EL (cell line): ENCODE measurements at regions not wholly inside any gene's neighbourhood (a gene's known extent, or its start where the extent isn't known, plus 50 kb on each side); places are given as distances from the start of the nearest gene placed in this dataset.

Experiments
- DNase-seq: peaks from one replicate; pipeline ENCODE4 v3.0.0-alpha.2; 2016

GRCh38 chr7:156209087-156209486, 396.8 kb upstream of the SHH start:
- DNase-seq: no peak

GRCh38 chr7:156207306-156207705, 395.0 kb upstream of the SHH start:
- no peak for DNase-seq

GRCh38 chr7:156206174-156206573, 393.9 kb upstream of the SHH start:
- no peak for DNase-seq

GRCh38 chr7:156204820-156205219, 392.6 kb upstream of the SHH start:
- no peak for DNase-seq

GRCh38 chr7:156203923-156204322, 391.7 kb upstream of the SHH start:
- DNase-seq: no peak

- no peak for DNase-seq
These were observed 386.0 kb upstream of the SHH start for GRCh38 chr7:156198277-156198676.

- DNase-seq: no peak
These were observed 384.4 kb upstream of the SHH start for GRCh38 chr7:156196649-156197048.

- no peak for DNase-seq
These were observed 383.0 kb upstream of the SHH start for GRCh38 chr7:156195276-156195675.

- DNase-seq: no peak
These were observed 382.6 kb upstream of the SHH start for GRCh38 chr7:156194813-156195212.

- DNase-seq: no peak
These were observed 380.7 kb upstream of the SHH start for GRCh38 chr7:156192921-156193320.

- no peak for DNase-seq
These were observed 378.8 kb upstream of the SHH start for GRCh38 chr7:156191090-156191489.

- no peak for DNase-seq
These were observed 372.8 kb upstream of the SHH start for GRCh38 chr7:156185076-156185475.

- no peak for DNase-seq
These were observed 371.9 kb upstream of the SHH start for GRCh38 chr7:156184164-156184563.

- DNase-seq: no peak
These were observed 368.4 kb upstream of the SHH start for GRCh38 chr7:156180451-156181229.

GRCh38 chr7:156179872-156180390, 367.7 kb upstream of the SHH start:
- no peak for DNase-seq

- DNase-seq: no peak
These were observed 366.6 kb upstream of the SHH start for GRCh38 chr7:156178857-156179256.

- no peak for DNase-seq
These were observed 366.0 kb upstream of the SHH start for GRCh38 chr7:156178214-156178613.

- no peak for DNase-seq
These were observed 365.3 kb upstream of the SHH start for GRCh38 chr7:156177422-156178055.

- DNase-seq: no peak
These were observed 363.8 kb upstream of the SHH start for GRCh38 chr7:156176039-156176438.

GRCh38 chr7:156175003-156175402, 362.7 kb upstream of the SHH start:
- DNase-seq: no peak

GRCh38 chr7:156174428-156174827, 362.2 kb upstream of the SHH start:
- no peak for DNase-seq

GRCh38 chr7:156173748-156174353, 361.6 kb upstream of the SHH start:
- no peak for DNase-seq

- DNase-seq: no peak
These were observed 361.1 kb upstream of the SHH start for GRCh38 chr7:156173346-156173745.

- no peak for DNase-seq
These were observed 360.4 kb upstream of the SHH start for GRCh38 chr7:156172638-156173037.
